Type B pancreatic cell (in vitro differentiated cells): ENCODE measurements at regions not wholly inside any gene's neighbourhood (a gene's known extent, or its start where the extent isn't known, plus 50 kb on each side); places are given as distances from the start of the nearest gene placed in this dataset.

ENCODE experiments used
- DNase-seq: peaks from one replicate; pipeline ENCODE4 v3.0.0; 2021; ENCODE audit warnings: mixed read lengths; ENCODE audit not compliant: unreplicated experiment; ENCODE audit errors: extremely low spot score
- H3K27ac Mint-ChIP-seq: 2 replicates; pipeline ENCODE4 v1.8.0; 2021; ENCODE audit warnings: mild to moderate bottlenecking, mixed read lengths
- H3K27me3 Mint-ChIP-seq: 2 replicates; pipeline ENCODE4 v1.8.0; 2021; ENCODE audit warnings: mixed read lengths
- H3K36me3 Mint-ChIP-seq: 2 replicates; pipeline ENCODE4 v1.8.0; 2021; ENCODE audit warnings: mixed read lengths
- H3K4me1 Mint-ChIP-seq: one replicate; pipeline ENCODE4 v1.8.0; 2021; ENCODE audit warnings: mixed read lengths; ENCODE audit not compliant: unreplicated experiment
- H3K4me3 Mint-ChIP-seq: 2 replicates; pipeline ENCODE4 v1.8.0; 2021; ENCODE audit warnings: mild to moderate bottlenecking, mixed read lengths
- H3K9me3 Mint-ChIP-seq: 2 replicates; pipeline ENCODE4 v1.8.0; 2021; ENCODE audit warnings: mixed read lengths
- CTCF ChIP-seq: fragments of 200-600 bp; sonication (generic); conservative IDR thresholded peaks from 2 replicates; pipeline ENCODE4 v1.5.0; 2021; ENCODE audit warnings: antibody characterized with exemption, mild to moderate bottlenecking

- no peak overlapping the region for H3K4me3 Mint-ChIP-seq
- no peak for TF ChIP-seq CTCF
- no peak for DNase-seq
- no peaks in the 10 kb centered on the region for H3K27me3 Mint-ChIP-seq
- H3K36me3 Mint-ChIP-seq = peaks cover 3% of the 10 kb centered on the region
- peaks cover 28% of the 10 kb centered on the region for H3K4me1 Mint-ChIP-seq
- H3K9me3 Mint-ChIP-seq = no peaks in the 10 kb centered on the region
- no peak overlapping the region for H3K27ac Mint-ChIP-seq
Measured at GRCh38 chr11:19601235-19601634, 111.4 kb upstream of the NAV2 start.

- H3K9me3 Mint-ChIP-seq = no peaks in the 10 kb centered on the region
Measured at GRCh38 chr11:19599681-19600080, 113.0 kb upstream of the NAV2 start.

GRCh38 chr11:19598876-19599486 lies 113.7 kb upstream of the NAV2 start:
- no peak for TF ChIP-seq CTCF
- H3K27ac Mint-ChIP-seq = no peak overlapping the region
- no peak overlapping the region for H3K4me3 Mint-ChIP-seq
- H3K4me1 Mint-ChIP-seq = peaks cover 27% of the 10 kb centered on the region
- H3K36me3 Mint-ChIP-seq = peaks cover 3% of the 10 kb centered on the region
- DNase-seq = no peak
- H3K9me3 Mint-ChIP-seq = no peaks in the 10 kb centered on the region
- H3K27me3 Mint-ChIP-seq = no peaks in the 10 kb centered on the region

More at GRCh38 chr11:19599681-19600080, 113.0 kb upstream of the NAV2 start:
- H3K27ac Mint-ChIP-seq = no peak overlapping the region
- no peak overlapping the region for H3K4me3 Mint-ChIP-seq
- peaks cover 27% of the 10 kb centered on the region for H3K4me1 Mint-ChIP-seq
- H3K27me3 Mint-ChIP-seq = no peaks in the 10 kb centered on the region
- no peak for DNase-seq
- H3K36me3 Mint-ChIP-seq = peaks cover 3% of the 10 kb centered on the region
- no peak for TF ChIP-seq CTCF

- H3K4me1 Mint-ChIP-seq = peaks cover 27% of the 10 kb centered on the region
- TF ChIP-seq CTCF = no peak
- no peaks in the 10 kb centered on the region for H3K36me3 Mint-ChIP-seq
- no peak for DNase-seq
- H3K4me3 Mint-ChIP-seq = no peak overlapping the region
- H3K27me3 Mint-ChIP-seq = no peaks in the 10 kb centered on the region
- no peaks in the 10 kb centered on the region for H3K9me3 Mint-ChIP-seq
- no peak overlapping the region for H3K27ac Mint-ChIP-seq
Measured at GRCh38 chr11:19598456-19598855, 114.2 kb upstream of the NAV2 start.

GRCh38 chr11:19597876-19598275 lies 114.8 kb upstream of the NAV2 start:
- no peak for DNase-seq
- TF ChIP-seq CTCF = no peak
- no peaks in the 10 kb centered on the region for H3K9me3 Mint-ChIP-seq
- no peaks in the 10 kb centered on the region for H3K36me3 Mint-ChIP-seq
- no peaks in the 10 kb centered on the region for H3K27me3 Mint-ChIP-seq
- H3K4me1 Mint-ChIP-seq = peaks cover 27% of the 10 kb centered on the region
- H3K4me3 Mint-ChIP-seq = no peak overlapping the region
- H3K27ac Mint-ChIP-seq = no peak overlapping the region

GRCh38 chr11:19597206-19597605 lies 115.4 kb upstream of the NAV2 start:
- Mint-ChIP-seq H3K4me1 (peaks cover 27% of the 10 kb centered on the region), H3K9me3 (no peaks in the 10 kb centered on the region), H3K27ac (no peak overlapping the region), H3K4me3 (no peak overlapping the region), H3K27me3 (peaks cover 1% of the 10 kb centered on the region), H3K36me3 (no peaks in the 10 kb centered on the region)
- no peak for DNase-seq
- no peak for TF ChIP-seq CTCF
